Osteocyte (in vitro differentiated cells): ENCODE measurements at regions not wholly inside any gene's neighbourhood (a gene's known extent, or its start where the extent isn't known, plus 50 kb on each side); places are given as distances from the start of the nearest gene placed in this dataset.

Source experiments
- DNase-seq: peaks from one replicate; pipeline ENCODE4 v3.0.0; 2021; ENCODE audit warnings: mixed read lengths; ENCODE audit not compliant: unreplicated experiment; ENCODE audit errors: extremely low spot score
- H3K27ac Mint-ChIP-seq: one replicate; pipeline ENCODE4 v1.8.0; 2021; ENCODE audit warnings: mild to moderate bottlenecking, mixed read lengths; ENCODE audit not compliant: unreplicated experiment
- H3K27me3 Mint-ChIP-seq: one replicate; pipeline ENCODE4 v1.8.0; 2021; ENCODE audit warnings: mixed read lengths; ENCODE audit not compliant: unreplicated experiment
- H3K36me3 Mint-ChIP-seq: one replicate; pipeline ENCODE4 v1.8.0; 2021; ENCODE audit warnings: mixed read lengths; ENCODE audit not compliant: unreplicated experiment
- H3K4me1 Mint-ChIP-seq: one replicate; pipeline ENCODE4 v1.8.0; 2021; ENCODE audit warnings: mixed read lengths; ENCODE audit not compliant: unreplicated experiment
- H3K4me3 Mint-ChIP-seq: one replicate; pipeline ENCODE4 v1.8.0; 2021; ENCODE audit warnings: mild to moderate bottlenecking, moderate library complexity, mixed read lengths; ENCODE audit not compliant: unreplicated experiment
- H3K9me3 Mint-ChIP-seq: one replicate; pipeline ENCODE4 v1.8.0; 2021; ENCODE audit warnings: mixed read lengths; ENCODE audit not compliant: unreplicated experiment
- TF ChIP-seq, protein P1 (sequence below): fragments of 200-600 bp; sonication (generic); IDR thresholded peaks from 2 replicates; pipeline ENCODE4 v1.5.0; 2021; ENCODE audit warnings: antibody characterized with exemption, mild to moderate bottlenecking, moderate library complexity

DNA sequence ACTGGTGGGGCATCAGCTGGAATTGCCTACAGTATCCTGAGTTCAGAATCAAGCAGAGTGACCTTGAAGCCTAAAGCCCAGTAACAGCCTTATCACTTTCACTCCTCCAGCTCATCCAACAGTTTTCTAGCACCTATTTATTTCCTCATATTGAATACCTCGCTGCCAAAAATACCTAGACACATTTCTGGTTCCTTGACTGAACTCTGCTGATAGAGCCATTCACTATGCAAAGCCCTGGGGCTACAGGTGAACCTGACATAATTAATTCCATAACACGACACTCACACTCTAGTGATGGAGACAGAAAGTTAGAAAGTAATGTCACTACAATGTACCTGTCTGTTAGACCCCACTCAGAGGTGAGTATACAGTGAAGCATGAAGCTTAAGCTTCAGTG lies 149.0 kb upstream of the STX18 start:
- no peaks in the 10 kb centered on the region for H3K36me3 Mint-ChIP-seq
- DNase-seq: no peak
- no peaks in the 10 kb centered on the region for H3K9me3 Mint-ChIP-seq
- no peak overlapping the region for H3K4me3 Mint-ChIP-seq
- no peaks in the 10 kb centered on the region for H3K27me3 Mint-ChIP-seq
- TF ChIP-seq, protein P1, sequence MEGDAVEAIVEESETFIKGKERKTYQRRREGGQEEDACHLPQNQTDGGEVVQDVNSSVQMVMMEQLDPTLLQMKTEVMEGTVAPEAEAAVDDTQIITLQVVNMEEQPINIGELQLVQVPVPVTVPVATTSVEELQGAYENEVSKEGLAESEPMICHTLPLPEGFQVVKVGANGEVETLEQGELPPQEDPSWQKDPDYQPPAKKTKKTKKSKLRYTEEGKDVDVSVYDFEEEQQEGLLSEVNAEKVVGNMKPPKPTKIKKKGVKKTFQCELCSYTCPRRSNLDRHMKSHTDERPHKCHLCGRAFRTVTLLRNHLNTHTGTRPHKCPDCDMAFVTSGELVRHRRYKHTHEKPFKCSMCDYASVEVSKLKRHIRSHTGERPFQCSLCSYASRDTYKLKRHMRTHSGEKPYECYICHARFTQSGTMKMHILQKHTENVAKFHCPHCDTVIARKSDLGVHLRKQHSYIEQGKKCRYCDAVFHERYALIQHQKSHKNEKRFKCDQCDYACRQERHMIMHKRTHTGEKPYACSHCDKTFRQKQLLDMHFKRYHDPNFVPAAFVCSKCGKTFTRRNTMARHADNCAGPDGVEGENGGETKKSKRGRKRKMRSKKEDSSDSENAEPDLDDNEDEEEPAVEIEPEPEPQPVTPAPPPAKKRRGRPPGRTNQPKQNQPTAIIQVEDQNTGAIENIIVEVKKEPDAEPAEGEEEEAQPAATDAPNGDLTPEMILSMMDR: no peak
- H3K27ac Mint-ChIP-seq: no peak overlapping the region
- peaks cover 30% of the 10 kb centered on the region for H3K4me1 Mint-ChIP-seq

DNA sequence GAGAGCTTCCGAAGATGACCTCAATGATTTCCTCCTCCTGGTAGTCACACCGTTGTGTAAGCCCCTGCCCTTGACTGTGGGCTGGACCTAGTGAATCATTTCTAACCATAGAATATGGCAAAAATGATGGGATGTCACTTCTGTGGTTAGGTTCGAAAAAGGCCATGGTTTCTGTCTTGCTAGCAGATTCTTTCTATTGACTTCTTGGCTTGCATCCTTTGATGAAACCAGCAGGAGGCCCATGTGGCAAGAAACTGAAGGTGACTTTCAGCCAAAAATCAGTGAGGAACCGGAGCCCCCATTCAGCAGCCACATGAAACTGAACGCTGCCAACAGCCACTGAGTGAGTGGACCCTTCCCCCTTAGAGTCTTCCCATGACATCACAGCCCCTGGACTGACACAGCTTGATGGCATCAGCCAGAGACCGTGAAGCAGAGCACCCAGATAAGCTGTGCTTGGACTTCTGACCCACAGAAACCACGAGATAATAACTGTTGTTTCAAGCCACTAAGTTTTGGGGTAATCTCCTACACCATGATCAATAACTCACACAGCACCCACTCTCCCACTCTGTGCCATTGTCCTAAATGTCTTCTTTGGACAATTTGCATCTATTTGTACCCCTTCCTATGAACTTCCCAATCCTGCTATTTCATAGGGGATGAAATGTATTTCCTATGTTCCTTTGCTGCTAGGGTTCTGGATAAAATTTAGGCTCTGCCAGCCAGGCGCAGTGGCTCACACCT lies 148.0 kb upstream of the STX18 start:
- no peak for DNase-seq
- Mint-ChIP-seq H3K27ac (no peak overlapping the region), H3K9me3 (no peaks in the 10 kb centered on the region), H3K4me1 (peaks cover 33% of the 10 kb centered on the region), H3K4me3 (no peak overlapping the region), H3K27me3 (no peaks in the 10 kb centered on the region), H3K36me3 (no peaks in the 10 kb centered on the region)
- TF ChIP-seq, protein P1: no peak

DNA sequence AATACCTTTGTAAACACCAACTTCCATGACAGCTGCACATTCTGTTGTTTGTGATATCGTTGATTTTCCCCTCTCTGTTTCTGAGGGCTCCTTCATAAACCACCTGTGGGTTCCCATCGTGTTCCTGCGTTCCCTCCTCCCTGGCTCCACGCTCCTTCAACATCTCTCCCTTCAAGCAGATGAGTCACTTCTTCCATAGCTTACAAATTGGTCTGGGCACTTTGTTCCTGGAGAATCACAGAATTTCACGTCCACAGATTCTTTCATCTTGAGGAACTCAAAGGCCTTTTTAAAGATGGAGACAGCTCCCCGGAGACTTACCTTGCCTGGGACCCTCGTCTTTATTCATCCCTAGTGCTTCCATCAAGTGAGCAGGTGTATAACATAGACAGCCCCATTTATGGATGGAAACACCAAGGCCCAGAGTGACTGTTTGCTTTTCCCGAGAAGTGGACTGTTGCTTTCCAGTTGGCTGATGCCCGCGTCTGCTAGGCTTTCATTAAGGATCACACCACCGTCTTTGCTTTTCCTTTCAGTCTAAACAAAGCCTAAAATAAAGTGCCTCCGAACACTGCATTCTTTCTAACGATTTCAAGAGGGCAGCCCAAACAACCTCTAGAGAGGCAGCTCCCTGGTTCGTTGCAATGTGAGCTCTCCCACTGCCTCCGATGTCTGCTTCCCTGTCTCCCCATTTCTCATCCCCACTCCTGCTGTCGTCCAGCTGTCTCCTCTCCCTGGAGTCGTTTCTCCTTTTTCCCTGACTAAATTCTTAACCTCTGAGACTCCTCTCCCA lies 146.3 kb upstream of the STX18 start:
- H3K27ac Mint-ChIP-seq: no peak overlapping the region
- no peaks in the 10 kb centered on the region for H3K9me3 Mint-ChIP-seq

DNA sequence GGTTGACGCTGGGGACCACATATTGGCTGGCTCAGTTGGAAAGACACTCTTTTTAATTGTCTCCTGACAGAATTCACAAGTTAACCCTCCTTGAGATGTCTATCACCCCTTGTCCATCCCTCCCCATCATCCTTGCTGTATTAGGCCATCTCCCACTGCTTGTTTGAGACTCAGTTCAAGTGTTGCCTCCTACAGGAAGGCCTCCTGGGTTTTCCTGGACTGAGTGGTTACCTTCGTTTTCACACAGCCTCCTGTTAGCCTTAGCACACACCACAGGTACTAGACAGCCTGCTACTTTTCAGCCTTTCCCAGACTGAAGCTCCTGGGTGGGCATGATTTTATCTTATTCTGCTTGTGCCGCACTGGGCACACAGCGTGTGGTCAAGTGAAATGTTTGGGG lies 145.3 kb upstream of the STX18 start:
- H3K4me1 Mint-ChIP-seq: peaks cover 17% of the 10 kb centered on the region
- H3K36me3 Mint-ChIP-seq: no peaks in the 10 kb centered on the region
- TF ChIP-seq, protein P1: no peak
- DNase-seq: no peak
- H3K27me3 Mint-ChIP-seq: peaks cover 2% of the 10 kb centered on the region
- no peaks in the 10 kb centered on the region for H3K9me3 Mint-ChIP-seq
- no peak overlapping the region for H3K4me3 Mint-ChIP-seq
- no peak overlapping the region for H3K27ac Mint-ChIP-seq

More for the DNA sequence above, 146.3 kb upstream of the STX18 start:
- Mint-ChIP-seq H3K27me3 (peaks cover 2% of the 10 kb centered on the region), H3K4me3 (no peak overlapping the region), H3K36me3 (no peaks in the 10 kb centered on the region), H3K4me1 (peaks cover 17% of the 10 kb centered on the region)
- DNase-seq: no peak
- TF ChIP-seq, protein P1: no peak
